Caco-2 (cell line): ENCODE measurements at regions not wholly inside any gene's neighbourhood (a gene's known extent, or its start where the extent isn't known, plus 50 kb on each side); places are given as distances from the start of the nearest gene placed in this dataset.

Source experiments
- BruUV-seq: library from RNA; stranded (reverse); fragments of 400-500 nt; replicated peaks from 2 replicates; lab custom pipeline; 2021; lab: Mats Ljungman, UMichigan
- CTCF ChIA-PET: fragments of 300-600 bp; sonication (Branson Sonifier 250); formaldehyde crosslinking; loops from one replicate; lab custom pipeline; 2022; ENCODE audit warnings: antibody characterized with exemption; lab: Charles Lee
- POLR2A ChIA-PET: fragments of 300-600 bp; sonication (Branson Sonifier 250); formaldehyde crosslinking; loops from one replicate; lab custom pipeline; 2022; ENCODE audit warnings: antibody characterized with exemption; lab: Charles Lee
- DNase-seq, 2 experiments: peaks; one replicate each; pipeline versions ENCODE4 v3.0.0 to v3.0.0-alpha.2; 2020 to 2022
- H3K27me3 ChIP-seq: replicated peaks from 2 replicates; pipeline ENCODE4 v1.6.0; 2011; ENCODE audit warnings: low read length; ENCODE audit not compliant: control insufficient read depth, insufficient read depth
- H3K36me3 ChIP-seq: 2 replicates; pipeline ENCODE4 v1.5.1; 2011; ENCODE audit warnings: low read length; ENCODE audit not compliant: control insufficient read depth, insufficient read depth
- H3K4me1 ChIP-seq: fragments of 250-450 bp; sonication (Bioruptor Pico); 2 replicates; pipeline ENCODE4 v1.5.1; 2020; ENCODE audit warnings: mild to moderate bottlenecking
- H3K4me3 ChIP-seq: 2 replicates; pipeline ENCODE4 v1.5.1; 2011; ENCODE audit warnings: low read depth, mild to moderate bottlenecking, control low read depth, low read length
- H3K9me3 ChIP-seq: fragments of 250-450 bp; sonication (Bioruptor Pico); 2 replicates; pipeline ENCODE4 v1.5.1; 2020; ENCODE audit warnings: mild to moderate bottlenecking, moderate library complexity
- H3K27ac Mint-ChIP-seq: one replicate; pipeline ENCODE4 v1.8.0; 2022; ENCODE audit warnings: mixed read lengths; ENCODE audit not compliant: unreplicated experiment
- H3K27me3 Mint-ChIP-seq: one replicate; pipeline ENCODE4 v1.8.0; 2022; ENCODE audit warnings: mixed read lengths; ENCODE audit not compliant: insufficient read depth, unreplicated experiment
- H3K36me3 Mint-ChIP-seq: one replicate; pipeline ENCODE4 v1.8.0; 2022; ENCODE audit warnings: mild to moderate bottlenecking, mixed read lengths; ENCODE audit not compliant: insufficient read depth, unreplicated experiment
- H3K4me1 Mint-ChIP-seq: one replicate; pipeline ENCODE4 v1.8.0; 2022; ENCODE audit warnings: low read depth, mixed read lengths; ENCODE audit not compliant: unreplicated experiment
- H3K4me3 Mint-ChIP-seq: one replicate; pipeline ENCODE4 v1.8.0; 2022; ENCODE audit warnings: mild to moderate bottlenecking, moderate library complexity, mixed read lengths; ENCODE audit not compliant: unreplicated experiment
- H3K9me3 Mint-ChIP-seq: one replicate; pipeline ENCODE4 v1.8.0; 2022; ENCODE audit warnings: mixed read lengths; ENCODE audit not compliant: unreplicated experiment
- intact Hi-C: fragments of 100-400 bp; cut with micrococcal nuclease; formaldehyde crosslinking; loops from one replicate; pipeline ENCODE4 v1.10.0; 2022; ENCODE audit not compliant: unreplicated experiment
- TF ChIP-seq, protein P1 (sequence below), 2 experiments: fragments of 200-600 bp in 1 of 2; IDR thresholded peaks; 1 replicate in 1 of 2; 2 replicates in 1 of 2; pipeline versions ENCODE4 v1.5.1 to v1.8.0; 2011 to 2022; ENCODE audit warnings: antibody characterized with exemption in 1 of 2, control low read depth in 1 of 2, inconsistent platforms in 1 of 2, low read depth in 1 of 2, low read length in 1 of 2, mild to moderate bottlenecking in 1 of 2, moderate library complexity in 1 of 2; ENCODE audit not compliant: insufficient read depth in 1 of 2, severe bottlenecking in 1 of 2, unreplicated experiment in 1 of 2

DNA sequence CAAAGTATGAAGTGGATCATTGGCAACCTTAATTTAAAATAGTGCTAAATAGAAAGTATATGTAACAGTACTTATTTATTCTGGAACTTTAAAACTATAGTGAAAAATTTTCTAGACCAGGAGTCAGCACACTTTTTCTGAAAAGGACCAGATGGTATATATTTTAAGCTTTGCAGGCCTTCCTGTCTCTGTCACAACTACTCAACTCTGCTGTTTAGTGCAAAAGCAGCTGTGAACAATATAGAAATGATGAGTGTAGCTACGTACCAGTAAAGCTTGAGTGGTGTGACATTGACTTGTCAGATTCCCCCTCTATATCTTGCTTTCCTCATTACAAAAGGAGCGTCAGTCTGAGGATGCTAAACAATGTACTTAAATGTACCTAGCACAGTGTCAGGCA, 88.1 kb upstream of the IGFBP3 start:
- H3K4me3 ChIP-seq: no peak overlapping the region
- ChIA-PET POLR2A (no interaction called here), CTCF (no interaction called here)
- H3K9me3 ChIP-seq: no peaks in the 10 kb centered on the region
- H3K27me3 ChIP-seq: no peaks in the 10 kb centered on the region
- BruUV-seq: no TSS peak
- TF ChIP-seq, protein P1, sequence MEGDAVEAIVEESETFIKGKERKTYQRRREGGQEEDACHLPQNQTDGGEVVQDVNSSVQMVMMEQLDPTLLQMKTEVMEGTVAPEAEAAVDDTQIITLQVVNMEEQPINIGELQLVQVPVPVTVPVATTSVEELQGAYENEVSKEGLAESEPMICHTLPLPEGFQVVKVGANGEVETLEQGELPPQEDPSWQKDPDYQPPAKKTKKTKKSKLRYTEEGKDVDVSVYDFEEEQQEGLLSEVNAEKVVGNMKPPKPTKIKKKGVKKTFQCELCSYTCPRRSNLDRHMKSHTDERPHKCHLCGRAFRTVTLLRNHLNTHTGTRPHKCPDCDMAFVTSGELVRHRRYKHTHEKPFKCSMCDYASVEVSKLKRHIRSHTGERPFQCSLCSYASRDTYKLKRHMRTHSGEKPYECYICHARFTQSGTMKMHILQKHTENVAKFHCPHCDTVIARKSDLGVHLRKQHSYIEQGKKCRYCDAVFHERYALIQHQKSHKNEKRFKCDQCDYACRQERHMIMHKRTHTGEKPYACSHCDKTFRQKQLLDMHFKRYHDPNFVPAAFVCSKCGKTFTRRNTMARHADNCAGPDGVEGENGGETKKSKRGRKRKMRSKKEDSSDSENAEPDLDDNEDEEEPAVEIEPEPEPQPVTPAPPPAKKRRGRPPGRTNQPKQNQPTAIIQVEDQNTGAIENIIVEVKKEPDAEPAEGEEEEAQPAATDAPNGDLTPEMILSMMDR (IDR thresholded peaks at IDR 0.05; ENCODE audit: insufficient read depth in 1 of 2, low read depth in 1 of 2, low read length in 1 of 2, severe bottlenecking in 1 of 2, unreplicated experiment in 1 of 2): no peak
- DNase-seq: no peak
- H3K36me3 ChIP-seq: no peaks in the 10 kb centered on the region
- intact Hi-C loops: no loop called here
- Mint-ChIP-seq H3K9me3 (no peaks in the 10 kb centered on the region), H3K27me3 (no peaks in the 10 kb centered on the region), H3K4me1 (peaks cover 6% of the 10 kb centered on the region), H3K4me3 (no peak overlapping the region), H3K27ac (no peak overlapping the region), H3K36me3 (no peaks in the 10 kb centered on the region)
- no peaks in the 10 kb centered on the region for H3K4me1 ChIP-seq

DNA sequence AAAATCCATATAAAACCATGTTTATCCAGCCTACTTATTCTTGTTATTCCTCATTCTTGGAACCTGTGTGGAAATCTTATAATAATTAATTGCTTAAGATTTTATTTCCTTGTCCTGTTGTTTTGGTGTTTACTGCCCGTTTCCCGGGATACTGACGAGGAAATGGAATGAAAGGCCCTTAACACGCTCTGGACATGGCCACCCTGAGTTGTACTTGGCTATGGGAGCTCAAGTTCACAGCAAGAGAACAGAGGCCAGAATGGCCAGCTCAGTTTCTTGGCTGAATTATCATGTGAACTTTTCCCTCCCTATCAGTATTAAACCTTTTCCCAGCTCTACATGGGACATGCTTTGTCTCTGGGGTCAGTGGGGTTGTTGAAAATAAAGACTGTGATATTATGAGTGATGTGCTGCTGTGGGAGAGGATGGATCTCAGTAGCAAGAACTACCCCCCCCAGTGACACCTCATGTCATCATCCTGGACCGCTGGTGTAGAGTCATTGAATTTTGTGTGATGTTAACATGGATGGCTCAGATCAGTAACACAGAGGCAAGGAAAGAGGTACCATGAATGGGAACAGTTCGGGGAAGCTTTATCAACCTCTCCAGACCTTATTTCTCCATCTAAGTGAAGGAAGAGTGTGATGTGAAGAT, 87.0 kb upstream of the IGFBP3 start:
- no peak for DNase-seq
- Histone ChIP-seq H3K4me3 (no peak overlapping the region), H3K36me3 (no peaks in the 10 kb centered on the region), H3K4me1 (no peaks in the 10 kb centered on the region), H3K9me3 (no peaks in the 10 kb centered on the region), H3K27me3 (no peaks in the 10 kb centered on the region)
- peaks cover 5% of the 10 kb centered on the region for H3K27me3 Mint-ChIP-seq
- H3K27ac Mint-ChIP-seq: no peak overlapping the region
- TF ChIP-seq, protein P1 (IDR thresholded peaks at IDR 0.05; ENCODE audit: insufficient read depth in 1 of 2, low read depth in 1 of 2, low read length in 1 of 2, severe bottlenecking in 1 of 2, unreplicated experiment in 1 of 2): no peak
- CTCF ChIA-PET: no interaction called here
- no peak overlapping the region for H3K4me3 Mint-ChIP-seq
- H3K4me1 Mint-ChIP-seq: peaks cover 6% of the 10 kb centered on the region
- no TSS peak for BruUV-seq
- intact Hi-C loops: no loop called here
- POLR2A ChIA-PET: no interaction called here
- peaks cover 10% of the 10 kb centered on the region for H3K9me3 Mint-ChIP-seq
- H3K36me3 Mint-ChIP-seq: no peaks in the 10 kb centered on the region

DNA sequence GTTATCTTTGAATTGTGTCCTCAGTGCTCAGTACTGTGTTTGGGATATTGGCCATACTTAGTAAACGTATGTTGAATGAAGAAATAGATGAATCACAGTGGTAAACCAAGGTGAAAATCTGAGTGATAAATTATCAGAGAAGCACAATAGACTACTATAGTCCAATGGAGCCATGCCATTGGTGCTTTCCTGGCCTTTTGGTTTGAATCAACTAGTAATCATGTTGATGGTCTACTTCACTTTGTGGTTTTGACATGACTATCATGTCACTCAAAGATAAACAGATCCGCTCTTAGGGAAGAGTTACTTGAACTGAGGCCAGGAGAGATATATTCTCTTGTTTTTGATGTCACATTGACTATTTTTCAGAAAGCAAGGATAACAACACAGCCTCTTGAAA, 86.1 kb upstream of the IGFBP3 start:
- H3K36me3 ChIP-seq: no peaks in the 10 kb centered on the region
- DNase-seq: no peak
- H3K27me3 ChIP-seq: no peaks in the 10 kb centered on the region
- intact Hi-C loops: no loop called here
- H3K9me3 Mint-ChIP-seq: peaks cover 15% of the 10 kb centered on the region
- no peaks in the 10 kb centered on the region for H3K9me3 ChIP-seq
- H3K4me1 Mint-ChIP-seq: peaks cover 6% of the 10 kb centered on the region
- H3K27ac Mint-ChIP-seq: no peak overlapping the region
- peaks cover 5% of the 10 kb centered on the region for H3K27me3 Mint-ChIP-seq
- no peaks in the 10 kb centered on the region for H3K36me3 Mint-ChIP-seq
- ChIA-PET CTCF (no interaction called here), POLR2A (no interaction called here)
- TF ChIP-seq, protein P1 (IDR thresholded peaks at IDR 0.05; ENCODE audit: insufficient read depth in 1 of 2, low read depth in 1 of 2, low read length in 1 of 2, severe bottlenecking in 1 of 2, unreplicated experiment in 1 of 2): no peak
- no peaks in the 10 kb centered on the region for H3K4me1 ChIP-seq
- H3K4me3 ChIP-seq: no peak overlapping the region
- no TSS peak for BruUV-seq
- no peak overlapping the region for H3K4me3 Mint-ChIP-seq
